ENCODE measurements at regions not wholly inside any gene's neighbourhood (a gene's known extent, or its start where the extent isn't known, plus 50 kb on each side); places are given as distances from the start of the nearest gene placed in this dataset.

- Histone ChIP-seq H3K4me3 (no peak overlapping the region), H3K27ac (no peak overlapping the region), H3K4me1 (replicated peaks in 1 of 2) (peaks cover 11 to 23% of the 10 kb centered on the region in 2 donors)
- no peak for ATAC-seq (replicated peaks in 6 of 8)
- 44 to 100% (median 79%) methylated on average over 1 to 2 of the region's 2 CpGs; no CpG with 5 or more reads in 1 of the 10 experiments for WGBS, 10 experiments
- in situ Hi-C loops (cut with MboI; ENCODE audit: low pct_unique_long_range_greater_than_20kb in 2 of 9, low sequenced_read_pairs in 9 of 9, unreplicated experiment in 9 of 9) = no loop called here
These were observed 130.0 kb upstream of the MAP1B start for GRCh38 chr5:71977311-71977710.

- Histone ChIP-seq H3K4me1 (replicated peaks in 1 of 2) (peaks cover 11 to 23% of the 10 kb centered on the region in 2 donors), H3K27ac (no peak overlapping the region), H3K4me3 (no peak overlapping the region)
- 40 to 100% (median 50%) methylated on average over 1 of the region's 1 CpG; no CpG with 5 or more reads in 4 of the 10 experiments for WGBS, 10 experiments
- ATAC-seq (replicated peaks in 6 of 8) = no peak
- in situ Hi-C loops (cut with MboI; ENCODE audit: low pct_unique_long_range_greater_than_20kb in 2 of 9, low sequenced_read_pairs in 9 of 9, unreplicated experiment in 9 of 9) = no loop called here
These were observed 129.1 kb upstream of the MAP1B start for GRCh38 chr5:71978216-71978615.

DNA sequence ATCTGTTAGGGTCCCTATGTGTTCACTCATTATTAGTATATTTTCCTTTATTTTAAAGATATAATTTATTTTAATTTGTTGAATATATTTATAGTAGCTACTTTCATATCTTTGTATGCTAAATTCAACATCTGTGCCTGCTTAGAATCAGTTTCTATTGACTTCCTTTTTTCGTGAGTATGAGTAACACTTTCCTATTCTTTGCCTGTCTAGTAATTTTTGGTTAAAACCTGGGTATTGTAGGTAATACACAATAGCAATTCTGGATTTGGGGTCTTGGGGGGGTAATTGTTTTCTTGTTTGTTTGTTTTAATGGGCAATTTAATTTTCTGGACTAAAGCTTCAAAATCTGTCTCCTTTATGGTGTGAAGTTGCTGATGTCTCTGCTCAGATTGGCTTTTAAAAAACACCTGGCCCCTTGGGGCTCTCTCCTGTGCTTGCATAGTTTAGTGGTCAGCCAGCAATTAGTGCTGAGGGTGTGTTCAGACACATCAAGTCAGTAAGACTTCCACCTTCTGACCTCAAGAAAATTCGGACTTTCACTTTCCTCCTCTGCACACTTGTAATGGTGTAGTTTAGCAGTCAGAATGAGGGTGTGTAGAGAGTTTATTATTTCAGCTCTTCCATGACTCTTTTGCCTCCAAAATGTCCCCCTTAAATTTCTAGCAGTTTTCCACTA lies 124.4 kb upstream of the MAP1B start:
- 76 to 93% (median 80%) methylated on average over 1 to 2 of the region's 2 CpGs; no CpG with 5 or more reads in 4 of the 10 experiments for WGBS, 10 experiments
- H3K4me3 ChIP-seq = no peak overlapping the region
- H3K4me1 ChIP-seq (replicated peaks in 1 of 2) = peaks cover 2 to 4% of the 10 kb centered on the region in 2 donors
- no peak overlapping the region for H3K27ac ChIP-seq
- in situ Hi-C loops (cut with MboI; ENCODE audit: low pct_unique_long_range_greater_than_20kb in 2 of 9, low sequenced_read_pairs in 9 of 9, unreplicated experiment in 9 of 9) = no loop called here
- ATAC-seq (replicated peaks in 6 of 8) = no peak

GRCh38 chr5:71986101-71986500 lies 121.2 kb upstream of the MAP1B start:
- no peak overlapping the region for H3K27ac ChIP-seq
- H3K4me3 ChIP-seq = no peak overlapping the region
- 0 to 100% (median 50%) methylated on average over 1 to 2 of the region's 2 CpGs for WGBS, 10 experiments
- peaks cover 0 to 4% of the 10 kb centered on the region in 2 donors for H3K4me1 ChIP-seq (replicated peaks in 1 of 2)
- in situ Hi-C loops (cut with MboI; ENCODE audit: low pct_unique_long_range_greater_than_20kb in 2 of 9, low sequenced_read_pairs in 9 of 9, unreplicated experiment in 9 of 9) = no loop called here
- peak in 3 of 8 experiments; percentile 95 to 99 (median 96) for ATAC-seq (replicated peaks in 6 of 8)

- peak in 1 of 8 experiments; percentile 69 for ATAC-seq (replicated peaks in 6 of 8)
- Histone ChIP-seq H3K27ac (no peak overlapping the region), H3K4me1 (replicated peaks in 1 of 2) (peaks cover 0 to 4% of the 10 kb centered on the region in 2 donors)
These were observed 118.5 kb upstream of the MAP1B start for GRCh38 chr5:71988808-71989207.

GRCh38 chr5:71993600-71993999 lies 113.7 kb upstream of the MAP1B start:
- Histone ChIP-seq H3K4me1 (replicated peaks in 1 of 2) (peaks cover 0 to 4% of the 10 kb centered on the region in 2 donors), H3K4me3 (no peak overlapping the region), H3K27ac (no peak overlapping the region)
- ATAC-seq (replicated peaks in 6 of 8) = peak in 3 of 8 experiments; percentile 34 to 93 (median 50)
- in situ Hi-C loops (cut with MboI; ENCODE audit: low pct_unique_long_range_greater_than_20kb in 2 of 9, low sequenced_read_pairs in 9 of 9, unreplicated experiment in 9 of 9) = no loop called here
- 17 to 100% (median 80%) methylated on average over 1 to 3 of the region's 3 CpGs; no CpG with 5 or more reads in 1 of the 10 experiments for WGBS, 10 experiments

More at GRCh38 chr5:71988808-71989207, 118.5 kb upstream of the MAP1B start:
- no peak overlapping the region for H3K4me3 ChIP-seq
- in situ Hi-C loops (cut with MboI; ENCODE audit: low pct_unique_long_range_greater_than_20kb in 2 of 9, low sequenced_read_pairs in 9 of 9, unreplicated experiment in 9 of 9) = no loop called here
- 0 to 100% (median 80%) methylated on average over 1 of the region's 1 CpG; no CpG with 5 or more reads in 3 of the 10 experiments for WGBS, 10 experiments

DNA sequence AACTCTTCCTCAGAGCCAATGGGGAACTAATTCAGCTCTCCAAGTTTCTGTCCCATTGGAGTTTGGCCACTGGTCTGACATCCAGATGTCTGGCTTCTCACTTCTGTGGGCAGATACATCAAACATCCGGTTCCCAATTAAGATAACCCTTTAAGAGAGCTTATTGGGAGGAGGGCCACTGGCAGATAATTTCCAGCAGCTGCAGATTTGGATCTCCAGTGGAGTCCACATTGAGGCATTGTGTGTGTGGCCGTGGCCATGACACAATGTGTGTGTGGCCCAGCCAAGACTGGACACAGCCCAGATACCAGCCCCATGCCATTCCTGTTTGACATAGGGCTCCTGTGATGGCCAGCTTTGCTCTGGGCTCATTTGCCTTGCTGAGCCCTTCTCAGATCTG lies 110.5 kb upstream of the MAP1B start:
- WGBS, 10 experiments = 33 to 100% (median 83%) methylated on average over 1 of the region's 2 CpGs; no CpG with 5 or more reads in 5 of the 10 experiments
- Histone ChIP-seq H3K27ac (no peak overlapping the region), H3K4me3 (no peak overlapping the region), H3K4me1 (replicated peaks in 1 of 2) (no peaks in the 10 kb centered on the region)
- no peak for ATAC-seq (replicated peaks in 6 of 8)
- in situ Hi-C loops (cut with MboI; ENCODE audit: low pct_unique_long_range_greater_than_20kb in 2 of 9, low sequenced_read_pairs in 9 of 9, unreplicated experiment in 9 of 9) = no loop called here

- H3K27ac ChIP-seq = no peak overlapping the region
- in situ Hi-C loops (cut with MboI; ENCODE audit: low pct_unique_long_range_greater_than_20kb in 2 of 9, low sequenced_read_pairs in 9 of 9, unreplicated experiment in 9 of 9) = no loop called here
- ATAC-seq (replicated peaks in 6 of 8) = no peak
- no peaks in the 10 kb centered on the region for H3K4me1 ChIP-seq (replicated peaks in 1 of 2)
- H3K4me3 ChIP-seq = no peak overlapping the region
These were observed 108.5 kb upstream of the MAP1B start for GRCh38 chr5:71998746-71999145.

DNA sequence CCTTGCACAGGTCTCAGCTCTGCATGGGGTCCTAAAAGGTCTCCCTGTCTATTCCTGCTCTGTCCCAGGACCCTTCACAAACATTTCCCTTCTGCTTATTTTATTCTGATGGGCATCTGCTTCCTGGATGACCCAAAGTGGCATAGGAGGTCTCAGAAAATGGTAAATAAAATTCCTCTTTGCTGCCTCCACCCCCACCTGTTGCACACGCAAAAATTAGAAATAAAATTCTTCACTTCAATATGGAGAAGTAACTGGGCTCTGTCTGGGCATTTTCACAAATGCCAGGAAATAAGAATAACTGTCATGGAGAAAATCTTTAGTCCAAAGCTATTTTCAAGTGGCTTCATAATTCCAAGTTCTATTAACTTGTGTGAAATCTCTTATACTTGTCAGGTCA lies 106.6 kb upstream of the MAP1B start:
- Histone ChIP-seq H3K4me1 (replicated peaks in 1 of 2) (peaks cover 7 to 10% of the 10 kb centered on the region in 2 donors), H3K27ac (no peak overlapping the region), H3K4me3 (no peak overlapping the region)
- 0 to 100% (median 89%) methylated on average over 1 of the region's 1 CpG; no CpG with 5 or more reads in 4 of the 10 experiments for WGBS, 10 experiments
- in situ Hi-C loops (cut with MboI; ENCODE audit: low pct_unique_long_range_greater_than_20kb in 2 of 9, low sequenced_read_pairs in 9 of 9, unreplicated experiment in 9 of 9) = loop anchor here in 2 of 9 experiments (25.0 kb wide), 1 partner anchor 213 kb away; no protein-coding TSS in a partner anchor
- ATAC-seq (replicated peaks in 6 of 8) = no peak

- in situ Hi-C loops (cut with MboI; ENCODE audit: low pct_unique_long_range_greater_than_20kb in 2 of 9, low sequenced_read_pairs in 9 of 9, unreplicated experiment in 9 of 9) = loop anchor here in 2 of 9 experiments (25.0 kb wide), 1 partner anchor 218 kb away; no protein-coding TSS in a partner anchor
- Histone ChIP-seq H3K4me3 (no peak overlapping the region), H3K4me1 (replicated peaks in 1 of 2) (peaks cover 37 to 39% of the 10 kb centered on the region in 2 donors), H3K27ac (peak overlapping the region; percentile 4 to 36)
- peak in 5 of 8 experiments; percentile 59 to 87 (median 67) for ATAC-seq (replicated peaks in 6 of 8)
These were observed 101.6 kb upstream of the MAP1B start for GRCh38 chr5:72005671-72006070.

GRCh38 chr5:72006361-72006760 lies 100.9 kb upstream of the MAP1B start:
- Histone ChIP-seq H3K4me1 (replicated peaks in 1 of 2) (peaks cover 37 to 39% of the 10 kb centered on the region in 2 donors), H3K4me3 (no peak overlapping the region), H3K27ac (no peak overlapping the region)
- in situ Hi-C loops (cut with MboI; ENCODE audit: low pct_unique_long_range_greater_than_20kb in 2 of 9, low sequenced_read_pairs in 9 of 9, unreplicated experiment in 9 of 9) = loop anchor here in 2 of 9 experiments (25.0 kb wide), 1 partner anchor 219 kb away; no protein-coding TSS in a partner anchor
- ATAC-seq (replicated peaks in 6 of 8) = peak in 2 of 8 experiments; percentile 17 to 46
- WGBS, 10 experiments = 0 to 33% (median 22%) methylated on average over 1 of the region's 1 CpG; no CpG with 5 or more reads in 4 of the 10 experiments

- in situ Hi-C loops (cut with MboI; ENCODE audit: low pct_unique_long_range_greater_than_20kb in 2 of 9, low sequenced_read_pairs in 9 of 9, unreplicated experiment in 9 of 9) = loop anchor here in 2 of 9 experiments (25.0 kb wide), 1 partner anchor 220 kb away; no protein-coding TSS in a partner anchor
- Histone ChIP-seq H3K27ac (peak overlapping the region; percentile 58 to 66), H3K4me3 (no peak overlapping the region), H3K4me1 (replicated peaks in 1 of 2) (peaks cover 37 to 39% of the 10 kb centered on the region in 2 donors)
- ATAC-seq (replicated peaks in 6 of 8) = peak in 5 of 8 experiments; percentile 53 to 84 (median 78)
- 35 to 80% (median 60%) methylated on average over 1 to 5 of the region's 7 CpGs; no CpG with 5 or more reads in 1 of the 10 experiments for WGBS, 10 experiments
These were observed 99.8 kb upstream of the MAP1B start for GRCh38 chr5:72007336-72008111.

- Histone ChIP-seq H3K4me1 (replicated peaks in 1 of 2) (peaks cover 52 to 54% of the 10 kb centered on the region in 2 donors), H3K4me3 (no peak overlapping the region), H3K27ac (peak overlapping the region in 1 of 2 donors; percentile 3)
- peak in 2 of 8 experiments; percentile 3 to 13 for ATAC-seq (replicated peaks in 6 of 8)
- 57 to 100% (median 70%) methylated on average over 2 to 7 of the region's 7 CpGs; no CpG with 5 or more reads in 1 of the 10 experiments for WGBS, 10 experiments
- in situ Hi-C loops (cut with MboI; ENCODE audit: low pct_unique_long_range_greater_than_20kb in 2 of 9, low sequenced_read_pairs in 9 of 9, unreplicated experiment in 9 of 9) = loop anchor here in 2 of 9 experiments (25.0 kb wide), 1 partner anchor 222 kb away; no protein-coding TSS in a partner anchor
These were observed 98.0 kb upstream of the MAP1B start for GRCh38 chr5:72009280-72009679.
